ENCODE measurements at regions not wholly inside any gene's neighbourhood (a gene's known extent, or its start where the extent isn't known, plus 50 kb on each side); places are given as distances from the start of the nearest gene placed in this dataset.

GRCh38 chr11:70834277-70834940, 418.0 kb downstream of the SHANK2 start:
- intact Hi-C loops (cut with micrococcal nuclease), result no loop called here
- Mint-ChIP-seq H3K27ac (no peak overlapping the region), H3K4me3 (no peak overlapping the region), H3K9me3 (no peaks in the 10 kb centered on the region), H3K36me3 (no peaks in the 10 kb centered on the region), H3K4me1 (no peaks in the 10 kb centered on the region), H3K27me3 (ENCODE audit: low read depth in 2 of 2) (peaks cover 0 to 3% of the 10 kb centered on the region in 2 donors)
- Histone ChIP-seq H3K9me3 (ENCODE audit: control insufficient read depth, insufficient read depth, low read length) (no peaks in the 10 kb centered on the region), H3K4me3 (ENCODE audit: low read length) (no peak overlapping the region), H3K4me1 (ENCODE audit: control insufficient read depth, insufficient read depth, low read length) (no peaks in the 10 kb centered on the region), H3K27ac (ENCODE audit: low read length) (no peak overlapping the region), H3K36me3 (ENCODE audit: control insufficient read depth, insufficient read depth, low read length) (no peaks in the 10 kb centered on the region), H3K27me3 (ENCODE audit: control insufficient read depth, insufficient read depth, low read length) (no peaks in the 10 kb centered on the region)
- 66% methylated on average over 13 of the region's 14 CpGs for WGBS (ENCODE audit: insufficient coverage)
- DNase-seq, result no peak
- TF ChIP-seq CTCF (IDR thresholded peaks at IDR 0.05), result no peak
- no peak for ATAC-seq

- no peak overlapping the region for H3K4me3 ChIP-seq (ENCODE audit: low read length)
- Mint-ChIP-seq H3K9me3 (no peaks in the 10 kb centered on the region), H3K36me3 (no peaks in the 10 kb centered on the region), H3K4me1 (no peaks in the 10 kb centered on the region), H3K27me3 (ENCODE audit: low read depth in 2 of 2) (peaks cover 0 to 3% of the 10 kb centered on the region in 2 donors), H3K4me3 (no peak overlapping the region), H3K27ac (no peak overlapping the region)
- TF ChIP-seq CTCF (IDR thresholded peaks at IDR 0.05), result no peak
- H3K36me3 ChIP-seq (ENCODE audit: control insufficient read depth, insufficient read depth, low read length), result no peaks in the 10 kb centered on the region
- no peak for ATAC-seq
- no peak overlapping the region for H3K27ac ChIP-seq (ENCODE audit: low read length)
- no peaks in the 10 kb centered on the region for H3K9me3 ChIP-seq (ENCODE audit: control insufficient read depth, insufficient read depth, low read length)
- H3K4me1 ChIP-seq (ENCODE audit: control insufficient read depth, insufficient read depth, low read length), result no peaks in the 10 kb centered on the region
- intact Hi-C loops (cut with micrococcal nuclease), result no loop called here
- no peak for DNase-seq
- H3K27me3 ChIP-seq (ENCODE audit: control insufficient read depth, insufficient read depth, low read length), result no peaks in the 10 kb centered on the region
- WGBS (ENCODE audit: insufficient coverage), result 82% methylated on average over 14 of the region's 14 CpGs
Measured at GRCh38 chr11:70834984-70835560, 417.3 kb downstream of the SHANK2 start.

GRCh38 chr11:70836071-70836470, 416.3 kb downstream of the SHANK2 start:
- intact Hi-C loops (cut with micrococcal nuclease), result no loop called here
- WGBS (ENCODE audit: insufficient coverage), result 82% methylated on average over 9 of the region's 10 CpGs
- H3K4me3 Mint-ChIP-seq, result no peak overlapping the region

More at GRCh38 chr11:70836071-70836470, 416.3 kb downstream of the SHANK2 start:
- ATAC-seq, result no peak
- no peak for DNase-seq
- H3K27ac ChIP-seq (ENCODE audit: low read length), result no peak overlapping the region
- no peak for TF ChIP-seq CTCF (IDR thresholded peaks at IDR 0.05)
- no peaks in the 10 kb centered on the region for H3K4me1 ChIP-seq (ENCODE audit: control insufficient read depth, insufficient read depth, low read length)
- Mint-ChIP-seq H3K9me3 (no peaks in the 10 kb centered on the region), H3K27ac (no peak overlapping the region), H3K4me1 (no peaks in the 10 kb centered on the region), H3K36me3 (no peaks in the 10 kb centered on the region), H3K27me3 (ENCODE audit: low read depth in 2 of 2) (peaks cover 0 to 3% of the 10 kb centered on the region in 2 donors)
- H3K36me3 ChIP-seq (ENCODE audit: control insufficient read depth, insufficient read depth, low read length), result no peaks in the 10 kb centered on the region
- no peak overlapping the region for H3K4me3 ChIP-seq (ENCODE audit: low read length)
- no peaks in the 10 kb centered on the region for H3K9me3 ChIP-seq (ENCODE audit: control insufficient read depth, insufficient read depth, low read length)
- no peaks in the 10 kb centered on the region for H3K27me3 ChIP-seq (ENCODE audit: control insufficient read depth, insufficient read depth, low read length)
